HG02840 (cell line): ENCODE measurements at regions not wholly inside any gene's neighbourhood (a gene's known extent, or its start where the extent isn't known, plus 50 kb on each side); places are given as distances from the start of the nearest gene placed in this dataset.

Experiments
- ATAC-seq: cut with Tn5 transposase; IDR thresholded peaks from one replicate; pipeline ENCODE4 v1.9.1; 2021; ENCODE audit warnings: mild to moderate bottlenecking, moderate library complexity, moderate number of reproducible peaks; ENCODE audit not compliant: unreplicated experiment, low FRiP score

DNA sequence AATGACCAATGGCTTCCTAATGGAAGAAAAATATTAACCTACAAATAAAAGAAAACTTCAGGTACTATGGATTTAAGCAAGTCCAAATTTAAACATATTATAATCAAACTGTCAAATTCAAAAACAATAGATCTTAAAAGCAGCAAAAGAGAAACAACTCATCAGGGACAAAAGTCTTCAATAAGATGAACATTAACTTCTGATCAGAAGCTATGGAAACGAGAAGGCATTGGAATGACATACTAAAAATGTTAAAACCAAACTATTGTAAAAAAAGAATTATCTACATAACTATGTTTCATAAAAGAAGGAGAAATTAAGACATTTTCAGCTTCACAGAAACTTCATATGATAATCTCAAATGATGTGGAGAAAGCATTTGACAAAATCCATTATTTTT lies 334.7 kb downstream of the ANKRD7 start:
- ATAC-seq: no peak

- ATAC-seq: no peak
Measured at GRCh38 chr7:118563311-118563710, 338.8 kb downstream of the ANKRD7 start.

GRCh38 chr7:118572604-118573003 lies 348.1 kb downstream of the ANKRD7 start:
- ATAC-seq: no peak

DNA sequence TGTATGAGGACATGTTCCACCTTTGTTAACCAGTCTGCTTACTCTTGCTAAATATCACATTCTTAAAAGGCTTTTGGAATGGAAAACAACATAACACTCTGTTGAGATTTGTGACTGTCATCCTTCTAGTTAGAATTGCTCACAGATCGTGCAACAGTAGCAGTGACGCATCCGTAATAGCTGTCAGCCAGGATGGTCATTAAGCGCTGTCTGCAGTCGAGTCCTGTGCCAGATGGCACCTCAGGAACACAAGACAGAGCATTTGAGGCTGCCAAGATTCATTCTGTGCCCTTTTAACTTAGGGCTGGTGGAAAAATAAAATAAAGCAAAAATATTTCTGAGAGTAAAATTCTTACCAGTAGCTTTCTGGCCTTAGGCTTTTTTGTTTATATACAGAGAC lies 348.6 kb downstream of the ANKRD7 start:
- no peak for ATAC-seq

- no peak for ATAC-seq
Measured at GRCh38 chr7:118575393-118575948, 351.0 kb downstream of the ANKRD7 start.

DNA sequence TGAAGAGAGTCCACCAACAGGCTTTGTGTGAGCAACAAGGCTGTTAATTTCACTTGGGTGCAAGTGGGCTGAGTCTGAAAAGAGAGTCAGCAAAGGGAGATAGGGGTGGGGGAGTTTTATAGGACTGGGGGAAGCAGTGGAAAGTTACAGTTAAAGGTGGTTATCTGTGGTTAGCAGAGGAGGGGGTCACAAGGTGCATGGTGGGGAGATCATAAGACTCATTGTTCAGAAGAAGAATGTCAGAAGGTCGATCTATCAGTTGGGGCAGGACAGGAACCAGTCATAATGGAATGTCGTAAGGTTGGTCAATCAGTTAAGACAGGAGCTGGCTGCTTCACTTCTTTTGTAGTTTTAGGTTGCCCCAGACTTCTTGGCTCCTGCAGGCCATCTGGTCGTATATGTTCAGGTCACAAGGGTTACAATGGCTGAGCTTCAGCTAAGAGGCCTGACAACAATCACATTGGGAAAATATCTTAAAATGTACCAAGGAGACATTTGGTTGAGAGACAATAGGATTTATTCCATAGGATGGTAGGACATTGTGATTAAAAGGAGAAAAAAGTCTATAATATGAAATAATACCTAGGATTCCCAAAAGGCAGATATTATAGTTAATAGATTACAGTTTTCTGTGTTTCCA lies 356.4 kb downstream of the ANKRD7 start:
- ATAC-seq: no peak

DNA sequence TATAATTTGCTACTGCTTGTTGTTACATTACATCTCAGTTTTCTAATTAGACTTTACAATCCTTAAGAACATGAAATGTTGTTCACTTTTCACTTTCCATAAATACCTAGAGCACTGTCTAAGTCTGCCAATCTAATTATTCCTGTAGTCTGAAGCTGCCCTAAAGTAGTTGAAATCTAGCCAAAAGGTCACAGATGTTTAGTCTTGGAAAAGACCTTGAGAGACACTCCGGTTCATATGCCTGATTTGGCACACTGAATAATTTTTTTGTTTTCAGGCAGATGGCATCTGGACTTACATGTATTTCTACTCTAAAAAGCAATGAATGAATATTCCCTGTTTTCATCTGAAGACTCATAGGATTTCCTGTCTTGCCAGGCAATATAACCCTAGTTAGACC lies 359.1 kb downstream of the ANKRD7 start:
- ATAC-seq: no peak

DNA sequence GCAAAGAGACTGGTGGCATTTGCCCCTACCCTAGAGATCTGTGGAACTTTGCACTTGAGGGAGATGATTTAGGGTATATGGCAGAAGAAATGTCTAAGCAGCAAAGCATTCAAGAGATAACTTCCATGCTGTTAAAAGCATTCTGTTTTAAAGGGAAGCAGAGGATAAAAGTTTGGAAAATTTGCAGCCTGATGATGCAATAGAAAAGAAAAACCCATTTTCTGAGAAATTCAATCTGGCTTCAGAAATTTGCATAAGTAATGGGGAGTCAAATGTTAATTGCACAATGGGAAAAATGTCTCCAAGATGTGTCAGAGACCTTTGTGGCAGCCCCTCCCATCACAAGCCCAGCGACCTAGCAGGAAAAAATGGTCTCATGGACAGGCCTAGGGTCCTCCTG lies 361.7 kb downstream of the ANKRD7 start:
- ATAC-seq: no peak

- ATAC-seq: peak; percentile 70
Measured at GRCh38 chr7:118590107-118590506, 365.6 kb downstream of the ANKRD7 start.

DNA sequence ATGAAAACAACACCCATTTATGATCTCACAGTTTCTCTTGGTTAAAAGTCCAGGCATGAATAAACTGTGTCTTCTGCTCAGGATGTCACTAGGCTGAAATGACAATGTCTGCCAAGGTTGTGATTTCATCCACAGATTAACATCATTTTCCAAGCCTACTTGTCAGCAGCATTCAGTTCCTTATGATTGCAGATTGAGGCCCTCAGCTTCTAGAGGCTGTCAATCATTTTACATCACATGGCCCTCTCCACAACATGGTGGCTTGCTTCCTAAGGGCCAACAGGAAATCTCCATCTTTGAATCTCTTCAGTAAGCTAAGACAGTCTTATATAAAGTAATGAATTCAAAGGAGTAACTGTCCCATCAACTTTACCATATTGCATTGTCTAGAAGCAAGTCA lies 377.6 kb downstream of the ANKRD7 start:
- ATAC-seq: no peak

- ATAC-seq: no peak
Measured at GRCh38 chr7:118606602-118607001, 382.1 kb downstream of the ANKRD7 start.

GRCh38 chr7:118609207-118609606 lies 384.7 kb downstream of the ANKRD7 start:
- no peak for ATAC-seq

DNA sequence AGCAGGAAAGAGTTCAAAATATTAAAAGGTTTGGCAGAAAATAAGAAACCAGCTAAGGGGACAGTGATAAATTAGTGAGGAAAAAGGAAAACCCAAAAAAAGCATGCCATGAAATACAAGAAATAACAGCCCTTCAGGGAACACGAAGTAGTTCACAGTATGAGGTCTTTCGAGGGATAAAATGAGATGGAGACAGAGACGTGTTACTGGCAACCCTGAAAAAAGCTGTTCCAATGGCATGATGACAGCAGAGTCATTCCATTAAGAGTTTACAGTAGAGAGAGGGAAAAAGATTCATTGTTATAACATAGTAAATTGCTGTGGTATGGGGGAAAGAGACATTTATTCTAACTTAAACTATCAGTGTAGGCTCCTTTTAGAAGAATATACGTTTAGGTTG lies 391.2 kb downstream of the ANKRD7 start:
- ATAC-seq: no peak

DNA sequence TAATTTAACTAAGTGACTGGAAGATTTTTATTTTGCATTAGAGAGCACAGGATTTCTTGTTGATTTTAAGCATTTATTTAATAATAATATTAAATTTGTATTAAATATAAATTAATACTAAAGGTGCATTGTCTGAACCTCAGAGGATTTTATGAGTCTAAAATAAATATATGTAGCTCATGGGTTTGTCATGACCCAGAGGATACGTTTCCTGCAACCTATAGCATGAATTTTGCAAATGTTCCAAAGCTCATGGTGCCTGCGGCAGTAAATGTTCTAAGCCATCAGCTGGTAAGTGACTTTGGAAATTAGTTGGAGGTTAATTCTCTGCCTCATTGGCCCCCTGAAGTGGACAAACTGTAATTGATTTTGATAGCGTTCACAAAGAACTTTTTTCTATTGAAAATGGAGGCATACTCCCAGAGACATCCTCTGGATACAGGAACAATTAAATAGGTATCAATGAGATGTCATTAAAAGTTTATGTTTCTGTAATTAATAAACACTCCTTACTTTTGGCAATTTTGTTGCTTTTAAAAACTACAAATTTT lies 397.4 kb downstream of the ANKRD7 start:
- no peak for ATAC-seq

DNA sequence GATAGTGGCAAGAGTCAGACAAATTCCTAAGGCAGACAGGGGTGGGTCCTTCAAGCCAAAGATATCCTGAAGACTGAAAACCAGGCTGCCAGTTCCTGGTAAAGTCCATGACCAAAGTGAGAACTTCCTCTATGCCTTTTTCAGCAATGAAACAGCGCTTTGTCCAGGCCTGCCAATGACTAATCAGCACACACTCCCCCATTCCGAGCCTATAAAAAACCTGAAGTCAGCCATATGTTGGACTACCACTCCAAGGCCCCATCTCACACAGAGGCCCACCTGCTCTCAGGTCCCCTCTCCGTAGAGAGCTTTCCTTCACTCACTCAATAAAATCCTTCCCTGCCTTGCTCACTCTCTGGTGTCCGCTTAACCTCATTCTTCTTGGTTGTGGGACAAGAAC lies 402.2 kb downstream of the ANKRD7 start:
- ATAC-seq: no peak

GRCh38 chr7:118627467-118627866 lies 403.0 kb downstream of the ANKRD7 start:
- ATAC-seq: no peak

- no peak for ATAC-seq
Measured at GRCh38 chr7:118629898-118630438, 405.5 kb downstream of the ANKRD7 start.

- ATAC-seq: no peak
Measured at GRCh38 chr7:118642396-118642795, 417.9 kb downstream of the ANKRD7 start.

GRCh38 chr7:118644346-118644745 lies 419.8 kb downstream of the ANKRD7 start:
- ATAC-seq: no peak

GRCh38 chr7:118648002-118648401 lies 423.5 kb downstream of the ANKRD7 start:
- no peak for ATAC-seq

- no peak for ATAC-seq
Measured at GRCh38 chr7:118657391-118658005, 433.0 kb downstream of the ANKRD7 start.

- ATAC-seq: no peak
Measured at GRCh38 chr7:118662266-118662665, 437.8 kb downstream of the ANKRD7 start.
